VCaP (cell line): ENCODE measurements at regions not wholly inside any gene's neighbourhood (a gene's known extent, or its start where the extent isn't known, plus 50 kb on each side); places are given as distances from the start of the nearest gene placed in this dataset.

ENCODE experiments used
- H3K27ac ChIP-seq: fragments of 450-650 bp; 2 replicates; pipeline ENCODE4 v1.5.1; 2017
- TF ChIP-seq, protein P1 (sequence below): fragments of 450-650 bp; conservative IDR thresholded peaks from 2 replicates; pipeline ENCODE4 v1.5.1; 2017; ENCODE audit warnings: mild to moderate bottlenecking, moderate library complexity

DNA sequence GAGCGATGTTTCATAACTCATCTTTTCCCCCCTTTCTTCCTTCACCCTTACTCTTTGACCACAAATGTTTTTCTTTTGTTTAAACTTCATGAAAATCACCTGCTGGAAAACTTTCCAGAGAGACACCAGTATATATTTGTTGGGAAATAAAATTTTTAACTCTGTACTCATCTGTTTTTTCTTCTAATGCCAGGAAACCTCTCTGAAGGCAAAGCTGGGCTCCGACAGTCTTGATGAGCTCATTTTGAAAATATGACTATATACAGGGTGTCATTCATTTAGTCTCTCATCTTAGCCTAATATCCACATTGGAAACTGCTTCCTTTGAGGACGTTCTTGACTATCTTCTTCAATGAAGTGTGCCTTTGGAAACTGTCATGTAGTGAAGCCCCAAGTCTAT lies 339.6 kb upstream of the ROBO2 start:
- TF ChIP-seq, protein P1, sequence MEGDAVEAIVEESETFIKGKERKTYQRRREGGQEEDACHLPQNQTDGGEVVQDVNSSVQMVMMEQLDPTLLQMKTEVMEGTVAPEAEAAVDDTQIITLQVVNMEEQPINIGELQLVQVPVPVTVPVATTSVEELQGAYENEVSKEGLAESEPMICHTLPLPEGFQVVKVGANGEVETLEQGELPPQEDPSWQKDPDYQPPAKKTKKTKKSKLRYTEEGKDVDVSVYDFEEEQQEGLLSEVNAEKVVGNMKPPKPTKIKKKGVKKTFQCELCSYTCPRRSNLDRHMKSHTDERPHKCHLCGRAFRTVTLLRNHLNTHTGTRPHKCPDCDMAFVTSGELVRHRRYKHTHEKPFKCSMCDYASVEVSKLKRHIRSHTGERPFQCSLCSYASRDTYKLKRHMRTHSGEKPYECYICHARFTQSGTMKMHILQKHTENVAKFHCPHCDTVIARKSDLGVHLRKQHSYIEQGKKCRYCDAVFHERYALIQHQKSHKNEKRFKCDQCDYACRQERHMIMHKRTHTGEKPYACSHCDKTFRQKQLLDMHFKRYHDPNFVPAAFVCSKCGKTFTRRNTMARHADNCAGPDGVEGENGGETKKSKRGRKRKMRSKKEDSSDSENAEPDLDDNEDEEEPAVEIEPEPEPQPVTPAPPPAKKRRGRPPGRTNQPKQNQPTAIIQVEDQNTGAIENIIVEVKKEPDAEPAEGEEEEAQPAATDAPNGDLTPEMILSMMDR = no peak

DNA sequence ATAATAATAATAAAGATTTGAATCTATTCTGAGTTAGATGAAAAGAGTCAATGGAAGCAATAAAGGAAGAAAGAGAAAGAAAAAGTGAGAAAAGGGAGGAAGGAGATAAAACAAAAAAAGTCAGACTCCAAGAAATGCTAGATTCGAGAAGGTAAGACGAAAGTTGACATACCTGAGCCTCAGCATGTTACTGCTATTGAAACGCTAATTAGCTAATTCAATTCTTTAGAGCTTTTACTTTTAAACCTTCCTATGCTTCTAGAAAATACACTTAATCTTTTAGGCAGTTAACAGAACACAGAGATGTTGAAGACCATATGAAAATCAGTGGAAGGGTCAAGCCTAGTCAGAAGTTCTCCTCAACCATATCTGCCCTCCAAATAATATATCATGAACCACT lies 337.2 kb upstream of the ROBO2 start:
- TF ChIP-seq, protein P1 = no peak
- H3K27ac ChIP-seq = no peak overlapping the region

More for the DNA sequence above, 339.6 kb upstream of the ROBO2 start:
- no peak overlapping the region for H3K27ac ChIP-seq

DNA sequence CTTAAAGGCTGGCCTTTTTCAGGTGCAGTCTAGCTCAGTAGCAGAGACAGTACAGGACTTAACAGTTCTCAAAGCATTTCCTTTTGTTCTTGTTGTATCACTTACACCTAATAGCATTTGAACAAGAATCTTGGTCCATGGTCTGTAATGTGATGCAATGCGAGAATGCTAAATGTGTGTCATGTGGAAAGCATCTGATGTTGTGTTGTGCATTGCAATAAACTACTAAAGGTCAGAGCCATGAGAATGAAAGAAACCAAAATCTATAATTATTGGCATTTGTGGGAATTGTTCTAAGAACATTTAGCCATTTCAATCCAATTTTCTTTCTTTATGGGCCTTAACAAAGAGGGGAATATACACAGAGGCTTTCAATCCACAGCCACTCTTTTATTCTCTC lies 324.5 kb upstream of the ROBO2 start:
- TF ChIP-seq, protein P1 = no peak
- H3K27ac ChIP-seq = no peak overlapping the region

DNA sequence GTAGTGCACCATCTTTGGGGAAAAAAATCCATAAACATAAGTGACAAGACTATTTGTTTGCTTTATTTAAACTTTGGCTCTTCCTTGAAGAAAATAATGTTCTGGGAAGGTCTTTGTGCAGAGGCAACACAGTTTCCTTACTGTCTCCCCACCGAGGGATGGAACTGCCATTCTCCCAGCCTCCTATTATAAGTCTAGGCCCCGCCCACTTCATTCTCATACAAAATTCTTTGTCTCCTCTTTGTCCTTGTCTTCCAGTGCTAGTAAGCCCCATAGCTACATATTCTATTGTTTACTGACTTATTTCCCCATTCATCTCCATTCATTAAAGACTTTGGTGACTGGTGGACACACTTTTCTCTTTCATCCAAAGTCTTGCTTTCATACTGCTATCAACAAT lies 316.5 kb upstream of the ROBO2 start:
- TF ChIP-seq, protein P1 = no peak

DNA sequence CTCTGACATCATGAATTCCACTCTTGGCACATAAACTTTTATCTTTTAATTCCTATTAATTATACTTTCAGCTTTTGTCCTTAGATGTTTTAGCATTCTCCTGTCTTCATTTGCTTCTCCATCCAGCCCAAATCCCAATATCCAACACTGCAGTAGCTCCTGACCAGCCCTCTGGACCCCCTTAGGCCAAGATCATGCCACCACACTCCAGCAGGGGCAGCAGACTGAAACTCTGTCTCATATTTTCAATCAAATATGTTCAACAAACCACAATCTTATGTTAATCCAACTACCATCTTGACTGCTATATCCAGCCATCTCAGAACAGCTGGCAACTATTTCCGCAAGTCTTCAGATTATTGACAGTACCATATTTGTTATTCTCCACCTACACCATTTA lies 315.8 kb upstream of the ROBO2 start:
- TF ChIP-seq, protein P1 = no peak; the same call in 1 of the 2 replicates
- no peak overlapping the region for H3K27ac ChIP-seq

More for the DNA sequence above, 316.5 kb upstream of the ROBO2 start:
- no peak overlapping the region for H3K27ac ChIP-seq

DNA sequence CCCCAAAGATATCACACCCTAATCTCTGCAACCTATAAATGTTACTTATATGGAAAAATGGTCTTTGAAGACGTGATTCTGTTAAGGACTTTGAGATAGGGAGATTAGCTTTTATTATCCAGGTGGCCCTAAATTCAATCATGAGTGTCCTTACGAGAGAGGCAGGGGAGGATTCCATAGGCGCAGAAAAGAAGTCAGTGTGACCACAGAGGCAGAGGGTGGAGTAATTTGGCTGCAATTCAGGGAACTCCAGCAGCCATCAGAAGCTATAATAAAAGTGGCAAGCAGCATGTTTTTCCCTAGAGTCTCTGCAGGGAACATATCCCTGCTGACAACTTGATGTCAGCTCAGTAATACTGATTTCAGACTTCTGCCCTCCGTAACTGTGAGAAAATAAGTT lies 315.2 kb upstream of the ROBO2 start:
- no peak overlapping the region for H3K27ac ChIP-seq
- TF ChIP-seq, protein P1 = no peak

DNA sequence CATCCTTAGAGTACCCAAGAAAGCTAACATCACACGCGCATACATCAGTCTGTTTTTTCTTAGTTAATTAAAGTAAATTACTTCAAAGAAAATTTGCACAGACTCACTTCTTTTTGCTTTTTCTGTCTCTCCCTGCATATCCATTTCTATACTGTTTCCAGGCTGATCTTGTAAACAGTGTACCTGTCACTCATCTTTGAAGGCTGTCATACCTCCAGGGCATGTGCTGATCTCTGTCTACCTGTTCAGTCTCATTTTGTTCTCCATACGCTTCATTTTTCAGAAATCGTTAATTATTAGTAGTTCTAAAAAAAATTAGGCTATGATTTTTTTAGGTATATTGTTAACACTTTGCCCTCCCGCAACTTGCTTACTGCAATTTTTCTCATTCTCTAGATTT lies 313.9 kb upstream of the ROBO2 start:
- no peak overlapping the region for H3K27ac ChIP-seq
- TF ChIP-seq, protein P1 = no peak

DNA sequence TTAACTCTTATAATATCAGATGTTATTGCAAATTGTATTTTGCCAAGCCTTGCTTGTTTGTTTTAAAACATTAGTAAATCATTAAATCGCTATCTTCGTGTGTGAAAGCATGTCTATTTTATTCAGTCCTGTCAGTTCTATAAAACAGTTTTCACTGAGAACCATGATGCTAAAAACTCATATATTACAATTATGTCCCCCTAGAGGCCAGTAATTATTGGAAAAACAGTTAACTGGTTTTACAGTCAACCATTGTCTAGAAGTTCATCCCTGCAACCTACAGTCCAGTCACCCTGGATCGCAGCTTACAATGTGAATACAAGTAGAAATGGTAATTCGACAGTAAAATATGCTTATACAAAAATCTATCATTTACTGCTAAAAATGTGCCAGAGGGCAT lies 311.5 kb upstream of the ROBO2 start:
- TF ChIP-seq, protein P1 = no peak
- no peak overlapping the region for H3K27ac ChIP-seq
